GM19467 (cell line): ENCODE measurements at regions not wholly inside any gene's neighbourhood (a gene's known extent, or its start where the extent isn't known, plus 50 kb on each side); places are given as distances from the start of the nearest gene placed in this dataset.

Experiments used
- ATAC-seq: cut with Tn5 transposase; IDR thresholded peaks from one replicate; pipeline ENCODE4 v1.9.1; 2021; ENCODE audit warnings: mild to moderate bottlenecking, moderate library complexity; ENCODE audit not compliant: unreplicated experiment

DNA sequence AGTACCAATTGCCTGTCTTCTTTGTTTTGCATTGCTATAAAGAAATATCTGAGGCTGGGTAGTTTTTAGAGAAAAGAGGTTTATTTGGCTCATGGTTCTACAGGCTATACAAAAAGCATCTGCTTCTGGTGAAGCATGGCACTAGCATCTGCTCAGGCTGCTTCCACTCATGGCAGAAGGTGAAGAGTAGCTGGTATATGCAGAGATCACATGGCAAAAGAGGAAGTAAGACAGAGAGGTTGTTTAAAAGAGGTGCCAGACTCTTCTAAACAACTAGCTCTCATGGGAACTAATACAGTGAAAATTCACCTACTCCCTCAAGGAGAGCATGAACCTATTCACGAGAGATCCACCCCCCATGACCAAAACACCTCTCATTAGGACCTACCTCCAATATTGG lies 56.7 kb upstream of the GUCA2B start:
- ATAC-seq: no peak

DNA sequence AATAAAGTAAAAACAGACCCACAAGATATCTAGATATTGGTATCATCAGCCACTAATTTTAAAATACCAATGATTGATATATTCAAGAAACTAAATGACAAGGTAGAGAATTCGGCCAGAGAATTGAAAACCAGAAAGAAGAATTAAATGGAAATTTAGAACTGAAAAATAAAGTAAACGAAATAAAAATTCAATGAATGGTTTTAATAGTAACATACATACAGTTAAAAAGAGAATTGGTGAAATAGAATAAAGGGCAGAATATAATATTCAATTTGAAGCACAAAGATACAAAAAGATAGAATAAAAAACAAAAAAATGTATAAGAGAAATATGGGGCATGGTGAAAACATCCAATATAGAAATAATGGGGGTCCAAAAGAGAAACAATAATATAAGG lies 64.0 kb upstream of the GUCA2B start:
- ATAC-seq: no peak

DNA sequence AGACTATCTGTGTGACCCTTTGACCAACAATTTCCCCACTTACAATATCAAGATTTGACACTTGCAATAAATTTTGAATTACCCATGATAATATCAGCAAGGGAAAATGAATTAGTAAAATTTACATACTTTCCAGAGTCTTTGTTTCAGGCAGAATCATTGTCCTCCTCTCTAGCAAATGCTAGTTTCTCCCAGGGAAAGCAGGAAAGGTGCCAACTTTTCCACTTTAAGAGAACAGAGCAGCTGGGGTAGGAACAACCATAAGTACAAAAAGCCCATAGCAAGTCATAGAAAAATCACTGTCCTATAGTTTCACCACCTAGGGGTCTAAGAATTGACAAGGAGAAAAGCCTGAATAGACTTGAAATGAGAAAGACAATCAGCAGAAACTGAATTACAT lies 67.1 kb upstream of the GUCA2B start:
- no peak for ATAC-seq

DNA sequence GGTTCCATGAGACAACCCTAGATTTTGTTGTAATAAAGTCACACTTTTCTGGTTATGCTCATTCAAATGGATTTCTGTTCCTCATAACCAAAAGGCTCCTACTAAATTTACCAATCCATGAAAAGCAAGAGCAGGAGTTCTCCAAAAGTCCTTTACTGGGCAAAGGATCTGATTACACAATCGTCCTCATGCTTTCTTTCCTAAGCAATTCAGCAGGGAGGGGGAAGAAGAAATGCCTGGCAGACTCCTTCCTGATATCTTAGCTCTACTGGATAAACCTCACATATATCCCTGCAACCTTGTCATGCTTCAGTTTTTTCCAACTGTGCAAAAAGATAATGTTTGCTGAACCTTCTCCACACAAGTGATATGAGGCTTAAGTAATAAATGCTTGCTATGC lies 67.6 kb upstream of the GUCA2B start:
- ATAC-seq: no peak

DNA sequence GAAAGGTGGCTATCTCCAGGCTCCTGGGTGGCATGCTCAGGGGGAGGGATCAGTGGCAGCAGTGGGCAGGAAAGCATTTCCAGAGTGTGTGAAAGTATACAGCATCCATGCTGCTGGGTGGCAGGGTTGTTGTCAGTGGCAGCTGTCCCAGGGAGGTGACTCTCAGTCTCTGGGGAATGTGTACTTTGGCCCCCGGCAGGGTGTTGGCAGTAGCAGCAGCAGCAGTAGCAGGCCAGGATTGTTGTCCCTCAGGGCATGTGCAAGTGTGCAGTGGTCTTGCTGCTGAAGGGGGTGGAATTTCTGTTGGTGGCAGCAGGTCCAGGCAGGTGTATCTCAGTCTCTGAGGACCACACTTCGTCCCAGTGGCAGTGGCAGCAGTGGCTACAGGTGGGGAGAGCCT lies 71.7 kb upstream of the GUCA2B start:
- no peak for ATAC-seq

DNA sequence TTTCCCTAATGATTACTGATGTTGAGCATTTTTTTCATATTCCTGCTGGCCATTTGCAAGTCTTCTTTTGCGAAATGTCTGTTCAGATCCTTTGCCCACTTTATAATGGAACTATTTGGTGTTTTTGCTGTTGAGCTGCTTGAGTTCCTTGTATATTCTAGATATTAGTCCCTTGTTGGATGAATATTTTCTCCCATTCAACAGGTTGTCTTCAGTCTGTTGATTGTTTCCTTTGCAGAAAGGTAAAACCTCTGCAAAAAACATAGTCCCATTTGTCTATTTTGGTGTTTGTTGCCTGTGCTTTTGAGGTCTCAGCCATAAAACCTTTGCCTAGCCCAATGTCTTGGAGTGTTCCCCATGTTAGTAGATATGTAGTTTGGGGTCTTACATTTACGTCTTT lies 78.0 kb upstream of the GUCA2B start:
- no peak for ATAC-seq

DNA sequence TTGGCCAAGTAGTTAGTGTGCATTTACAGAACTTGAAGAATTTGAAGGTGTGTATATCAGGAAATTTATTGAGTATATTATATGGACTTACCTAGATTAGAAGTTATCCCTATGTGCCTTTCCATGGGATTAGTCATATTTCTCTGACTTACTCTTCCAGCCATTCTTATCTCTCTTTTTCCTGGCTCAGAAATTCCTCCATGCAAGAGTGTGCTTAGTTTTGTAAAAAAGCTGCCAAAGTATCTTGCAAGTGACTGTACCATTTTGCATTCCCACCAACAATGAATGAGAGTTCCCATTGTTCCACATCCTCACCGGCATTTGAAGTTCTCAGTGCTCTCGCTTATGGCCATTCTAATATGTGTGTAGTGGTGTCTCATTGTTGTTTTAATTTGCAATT lies 82.2 kb upstream of the GUCA2B start:
- no peak for ATAC-seq

DNA sequence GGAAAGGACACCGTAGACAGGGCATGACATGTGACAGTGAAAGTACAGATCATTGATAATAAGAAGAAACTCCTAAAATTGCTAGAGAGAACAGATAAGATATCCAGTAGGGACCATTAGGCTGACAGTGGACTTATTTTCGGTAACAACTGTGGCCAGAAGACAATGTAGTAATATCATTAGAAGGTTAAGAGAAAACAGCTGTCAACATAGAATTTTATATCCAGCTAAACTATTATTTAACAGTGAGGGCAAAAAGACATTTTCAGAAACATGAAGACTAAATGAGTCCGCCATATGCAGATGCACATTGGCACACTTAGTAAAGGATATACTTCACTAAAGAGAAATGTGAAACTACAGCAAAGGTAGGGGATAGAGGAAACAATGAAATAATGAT lies 95.4 kb upstream of the GUCA2B start:
- no peak for ATAC-seq

DNA sequence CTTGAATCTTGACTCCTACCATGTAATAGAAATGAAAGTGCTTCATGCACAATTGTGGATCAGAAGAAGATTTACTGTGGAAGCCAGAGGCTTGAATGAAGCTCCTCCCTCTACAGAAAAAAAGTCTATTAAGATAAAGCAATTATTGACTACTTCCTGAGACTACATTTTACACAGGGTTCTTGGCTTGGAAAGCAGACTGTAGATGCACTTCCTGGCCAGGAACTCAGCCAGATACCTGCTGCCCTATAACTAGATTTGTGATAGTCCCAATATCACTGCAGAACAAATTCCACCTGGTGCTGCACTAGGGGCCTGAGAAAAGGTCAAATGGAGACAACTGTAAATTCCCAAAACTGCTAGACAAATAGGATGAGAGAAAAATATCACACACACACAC lies 96.8 kb upstream of the GUCA2B start:
- ATAC-seq: no peak

DNA sequence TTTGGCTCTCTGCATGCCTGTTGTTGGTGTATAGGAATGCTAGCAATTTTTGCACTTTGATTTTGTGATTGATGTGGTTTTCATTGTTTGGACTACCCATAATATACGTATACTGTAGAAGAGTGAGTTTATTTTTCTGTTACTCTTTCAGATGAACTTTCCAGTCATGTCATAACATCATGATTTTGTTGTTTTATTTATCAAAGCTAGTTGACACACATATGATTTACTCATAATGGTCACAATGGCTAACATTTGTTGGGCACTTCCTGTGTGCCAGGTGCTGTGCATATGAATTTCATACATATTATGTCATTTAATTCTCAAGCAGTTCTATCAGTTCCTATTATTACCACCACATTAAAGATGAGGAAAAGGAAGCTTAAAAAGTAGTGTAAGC lies 98.1 kb upstream of the GUCA2B start:
- no peak for ATAC-seq

DNA sequence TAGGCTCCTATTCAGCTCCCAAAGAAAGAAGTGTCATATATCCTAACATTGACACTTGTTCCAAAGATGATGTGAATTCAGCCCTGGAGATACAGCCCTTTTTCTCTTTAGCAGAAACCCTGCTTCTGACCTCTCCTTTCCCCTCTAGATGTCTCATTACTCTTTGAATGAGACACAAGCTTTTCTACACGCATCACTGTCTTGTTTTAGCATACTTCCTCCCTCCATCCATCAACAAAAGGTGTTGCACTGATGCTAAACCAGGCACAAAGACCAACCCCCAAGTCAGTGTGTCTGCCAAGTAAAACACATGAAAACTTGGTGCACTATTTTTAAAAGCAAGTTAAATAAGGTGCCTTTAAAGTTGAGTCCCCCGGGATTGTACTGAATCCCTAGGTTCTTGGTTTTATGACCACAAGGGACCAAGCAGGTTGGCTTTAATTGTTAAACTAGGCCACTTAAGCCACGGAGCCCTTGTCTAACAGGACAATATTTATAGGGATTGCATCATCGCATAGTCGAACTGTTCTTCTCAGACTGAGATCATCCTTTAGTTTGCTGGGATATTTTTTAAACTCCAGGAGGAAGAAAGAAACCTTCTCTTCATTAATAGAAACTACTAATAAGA lies 101.0 kb upstream of the GUCA2B start:
- no peak for ATAC-seq

DNA sequence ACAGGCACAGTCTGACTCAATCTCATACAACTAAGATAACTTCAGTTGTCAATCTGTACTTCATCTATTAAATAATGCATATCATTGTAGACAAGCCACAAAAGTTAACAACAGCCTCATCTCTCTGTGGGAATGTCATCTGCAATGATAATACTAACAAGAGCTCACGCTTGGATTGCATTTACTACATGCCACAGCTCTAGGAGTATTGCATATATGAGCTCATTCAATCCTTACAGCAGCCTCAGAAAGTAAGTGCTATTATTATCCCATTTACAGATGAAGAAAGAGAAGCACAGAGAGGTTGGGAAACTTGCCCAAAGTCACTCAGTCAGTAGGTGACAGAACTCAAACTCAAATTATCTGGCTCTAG lies 105.7 kb upstream of the GUCA2B start:
- no peak for ATAC-seq

DNA sequence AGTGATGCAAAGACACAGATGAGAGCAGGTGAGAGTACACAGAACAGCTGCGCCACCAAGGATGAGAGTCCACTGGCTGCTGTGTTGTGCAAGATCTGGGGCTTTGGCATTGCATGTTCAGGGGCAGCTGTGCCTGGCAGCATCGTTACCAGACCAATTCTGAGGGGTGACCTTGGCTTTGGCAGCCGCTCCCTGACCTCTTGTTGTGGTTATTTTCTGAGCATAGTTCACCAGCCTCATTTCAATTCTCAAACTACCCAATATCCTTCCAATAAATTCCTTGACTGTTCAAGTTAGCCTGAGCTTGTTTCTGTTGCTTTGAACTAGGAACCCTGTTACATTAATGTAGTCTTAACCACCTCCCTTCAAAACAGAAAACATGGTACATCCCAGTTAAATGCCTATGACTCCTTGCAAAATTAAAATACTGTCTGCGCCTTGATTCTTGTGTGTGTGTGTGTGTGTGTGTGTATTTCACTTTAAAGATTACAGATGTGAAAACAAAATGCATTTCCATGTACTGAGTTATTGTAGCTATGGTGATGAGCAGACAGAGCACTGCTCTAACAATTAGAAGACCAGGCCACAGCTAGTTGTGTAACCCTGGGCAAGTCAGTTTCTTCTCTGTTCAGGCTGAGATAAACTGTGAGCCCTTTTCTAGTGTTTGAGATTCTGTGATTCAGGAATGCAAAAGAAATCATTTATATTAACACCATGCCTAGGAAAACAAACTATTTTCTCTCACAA lies 106.3 kb upstream of the GUCA2B start:
- ATAC-seq: no peak

DNA sequence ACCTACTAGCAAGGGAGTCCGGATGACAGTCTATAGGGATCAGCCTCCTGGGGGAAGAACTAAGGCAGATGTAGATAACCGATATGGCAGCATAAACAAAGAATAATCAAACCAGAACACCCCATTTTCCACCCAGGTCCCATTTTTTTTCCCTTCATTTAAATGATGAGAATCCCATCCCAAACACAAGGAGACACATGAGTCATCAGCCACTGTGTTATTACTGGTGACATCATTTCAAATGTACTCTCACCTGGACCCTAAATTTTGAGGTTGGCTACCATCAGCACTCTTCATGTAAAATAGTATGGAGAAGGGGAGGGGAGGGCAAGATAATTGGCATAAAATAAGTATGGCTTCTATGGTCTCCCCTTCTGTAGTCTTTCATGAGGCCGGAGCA lies 108.9 kb upstream of the GUCA2B start:
- no peak for ATAC-seq

DNA sequence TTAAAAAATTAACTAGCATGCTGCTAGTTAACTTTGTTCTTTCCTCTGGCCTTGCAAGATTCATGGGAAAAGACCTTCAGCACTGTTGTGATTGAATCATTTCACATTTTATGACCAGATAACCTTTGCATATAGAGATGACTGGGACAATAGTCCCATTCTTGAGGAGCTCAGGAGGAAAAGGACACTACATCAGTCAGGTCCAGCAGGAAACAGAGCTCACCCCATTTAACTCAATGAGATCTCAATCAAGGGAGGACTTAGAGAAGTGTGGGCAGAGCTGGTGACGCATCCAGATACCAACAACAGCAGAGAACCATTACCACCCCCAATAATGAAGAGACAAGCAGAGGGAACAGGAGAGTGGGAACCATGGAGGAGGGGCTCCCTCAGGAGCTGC lies 109.4 kb upstream of the GUCA2B start:
- ATAC-seq: no peak

DNA sequence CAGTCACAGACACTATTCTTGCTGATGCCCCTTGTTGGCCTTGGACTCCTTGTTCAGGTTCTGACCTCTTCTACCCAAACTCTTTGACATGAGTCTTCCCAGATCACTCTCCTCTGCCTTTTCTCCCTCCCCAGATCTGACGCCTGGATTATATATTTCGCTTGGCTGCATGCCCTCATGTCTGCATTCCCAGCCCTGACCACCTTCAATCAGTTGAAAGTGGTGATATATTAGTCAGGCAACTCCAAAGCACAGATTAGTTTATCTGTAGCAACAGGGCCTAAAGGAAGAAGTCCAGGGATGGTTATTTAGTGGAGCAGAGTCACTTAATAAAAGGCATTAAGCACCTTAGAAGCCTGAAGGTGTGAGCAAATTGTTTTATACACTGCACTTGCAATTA lies 110.0 kb upstream of the GUCA2B start:
- no peak for ATAC-seq

DNA sequence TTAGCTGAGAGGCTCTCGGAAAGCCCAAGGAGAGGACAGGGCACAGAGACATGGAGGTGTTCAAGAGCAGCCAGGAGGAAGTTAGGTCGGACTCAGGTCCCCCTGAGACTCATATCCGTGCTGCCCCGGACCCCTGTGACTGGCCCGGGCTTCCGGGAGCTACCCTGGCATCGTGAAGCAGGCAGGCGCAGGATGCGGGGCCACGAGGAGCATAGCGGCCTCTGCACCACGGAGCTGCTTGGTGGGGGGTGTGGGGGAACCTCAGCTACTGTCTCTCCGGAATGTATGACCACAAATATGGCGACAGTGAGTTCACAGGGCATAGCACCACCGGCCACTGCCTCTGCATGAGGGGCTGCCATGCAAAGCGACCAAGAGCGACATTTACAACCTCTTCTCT lies 112.2 kb upstream of the GUCA2B start:
- ATAC-seq: no peak

DNA sequence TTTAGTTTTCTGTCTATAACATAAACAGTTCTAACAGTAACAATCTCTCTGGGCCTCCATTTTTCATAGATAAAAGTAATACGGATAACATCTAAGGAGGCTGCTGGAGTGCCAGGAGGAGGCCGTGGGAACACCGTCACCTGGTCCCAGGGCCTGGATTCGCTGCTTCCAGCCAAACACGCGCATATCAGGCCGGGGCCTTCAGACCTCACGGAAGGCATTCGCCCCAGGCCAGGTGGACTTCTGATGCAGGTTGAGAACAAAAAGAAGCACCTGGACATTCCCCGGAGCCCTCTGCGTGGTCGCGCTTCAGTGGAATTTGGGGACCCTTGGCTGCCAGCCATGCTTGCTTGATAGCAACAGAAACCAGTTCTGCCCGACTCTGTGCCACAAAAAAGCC lies 113.1 kb upstream of the GUCA2B start:
- no peak for ATAC-seq

DNA sequence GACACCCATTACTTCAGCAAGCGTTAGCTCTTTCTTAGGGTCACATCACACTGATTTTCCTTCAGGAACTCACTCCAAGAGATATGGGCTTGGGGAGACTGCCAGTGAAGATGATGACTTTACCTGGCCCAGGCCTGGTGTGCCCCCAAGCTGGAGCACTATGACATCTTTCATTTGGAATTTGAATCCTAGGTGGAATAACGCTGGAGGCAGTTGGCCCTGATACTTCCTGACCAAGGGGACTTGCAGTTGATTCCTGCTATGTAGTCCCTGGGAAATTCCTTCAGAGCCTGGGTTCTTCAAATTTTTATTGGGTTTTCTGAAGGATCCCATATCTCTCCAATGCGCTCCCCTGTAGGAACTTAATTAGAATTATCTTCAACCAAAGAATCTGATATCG lies 114.9 kb upstream of the GUCA2B start:
- no peak for ATAC-seq

DNA sequence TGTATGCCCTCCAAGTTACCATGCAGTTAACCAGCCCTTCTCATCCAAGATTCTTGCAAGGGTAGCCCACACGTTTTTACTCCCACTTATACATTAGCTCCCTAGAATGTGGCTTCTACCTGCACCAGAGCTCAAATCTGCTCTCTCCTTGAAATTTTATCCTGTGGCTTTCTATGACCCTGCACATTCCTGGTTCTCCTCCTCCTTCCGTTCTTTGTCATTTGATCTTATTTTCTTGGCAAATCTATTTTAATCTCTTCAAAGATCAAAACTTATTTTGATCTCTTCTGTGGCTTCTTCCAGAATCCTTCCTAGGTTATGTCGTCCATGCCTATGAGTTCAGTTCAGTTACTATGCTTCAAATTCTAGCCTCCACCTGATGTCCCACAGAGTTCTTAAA lies 115.6 kb upstream of the GUCA2B start:
- ATAC-seq: no peak

DNA sequence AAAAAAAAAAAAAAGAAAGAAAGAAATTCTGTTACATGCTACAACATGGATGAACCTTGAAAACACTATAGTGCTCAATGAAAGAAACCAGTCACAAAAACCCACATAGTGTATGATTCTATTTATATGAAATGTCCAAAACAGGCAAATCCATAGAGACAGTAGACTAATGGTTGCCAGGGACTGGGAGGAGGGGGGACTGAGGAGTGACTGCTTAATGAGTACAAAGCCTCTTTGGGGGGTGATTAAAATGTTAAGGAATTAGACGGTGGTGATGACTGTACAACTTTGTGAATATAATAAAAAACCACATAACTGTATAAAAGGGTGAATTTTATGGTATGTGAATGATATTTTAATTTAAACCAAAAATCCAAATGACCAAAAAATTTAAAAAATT lies 116.0 kb upstream of the GUCA2B start:
- no peak for ATAC-seq

DNA sequence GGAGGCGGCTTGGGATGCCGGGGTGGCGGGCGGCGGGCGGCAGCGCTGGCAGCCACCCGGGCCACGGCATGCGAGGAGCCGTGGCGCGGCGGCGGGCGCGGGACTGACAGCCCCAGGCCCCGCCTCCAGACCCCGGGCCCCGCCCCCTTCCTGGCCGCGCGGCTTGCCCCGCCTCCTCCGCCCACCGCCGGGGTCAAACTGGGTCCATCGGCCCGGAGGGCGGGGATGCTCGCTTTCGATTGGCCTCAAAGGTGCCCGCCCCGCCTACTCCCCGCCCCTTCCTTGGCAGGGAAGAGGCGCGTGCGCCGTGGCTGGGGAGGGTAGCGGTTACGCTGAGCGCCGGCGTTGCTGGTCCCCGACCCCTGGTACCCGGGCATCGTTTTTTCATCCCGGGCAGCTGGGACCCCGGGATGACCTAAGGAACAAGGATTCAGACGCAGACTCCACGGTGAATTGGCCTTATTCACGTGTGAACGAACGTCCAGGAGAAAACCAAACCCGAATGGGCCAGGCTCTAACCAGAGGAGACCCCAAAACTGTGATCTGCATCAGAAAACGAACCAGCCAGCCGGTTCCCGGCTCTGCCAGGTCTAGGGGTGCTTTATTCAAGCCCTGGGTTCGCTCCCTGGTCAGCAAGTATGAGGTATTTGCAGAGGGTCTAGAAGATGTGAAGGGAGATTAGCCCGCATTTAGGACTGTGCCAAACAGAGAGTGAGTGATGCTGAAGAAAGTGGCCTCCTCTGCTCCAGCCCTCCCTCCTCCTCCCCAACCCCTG lies 117.2 kb upstream of the GUCA2B start:
- peak; percentile 87 for ATAC-seq
